NCI-H2029 (cell line): ENCODE measurements at regions not wholly inside any gene's neighbourhood (a gene's known extent, or its start where the extent isn't known, plus 50 kb on each side); places are given as distances from the start of the nearest gene placed in this dataset.
A peak's percentile ranks its signal among the peaks of the same experiment; 100 is the strongest.
"Not testable (repeated sequence)": the region's sequence is repeated elsewhere in the genome, so short reads cannot be mapped to it uniquely, and the experiment has no call there.

Experiments
- DNase-seq: peaks from one replicate; lab custom pipeline; 2025; lab: John Stamatoyannopoulos, UW

DNA sequence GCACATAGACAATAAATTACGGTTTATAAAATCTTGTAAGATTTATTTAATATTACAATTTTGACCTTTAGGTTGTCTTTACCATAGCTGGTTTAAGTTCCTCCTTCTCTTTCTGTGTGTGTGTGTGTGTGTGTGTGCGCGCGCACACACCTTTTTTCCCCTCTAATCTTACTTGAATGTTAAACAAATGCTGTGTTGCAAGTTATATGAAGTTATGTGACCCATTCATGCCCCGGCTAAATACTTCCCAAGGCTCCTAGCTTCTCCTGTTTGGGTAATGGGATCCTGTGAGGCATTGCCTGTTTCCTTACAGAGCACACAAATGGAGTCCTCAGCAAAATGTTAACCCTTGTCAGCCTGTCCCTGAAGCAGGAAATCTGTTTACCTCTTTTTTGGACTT lies 125.6 kb upstream of the ZNF608 start:
- DNase-seq, result no peak

DNA sequence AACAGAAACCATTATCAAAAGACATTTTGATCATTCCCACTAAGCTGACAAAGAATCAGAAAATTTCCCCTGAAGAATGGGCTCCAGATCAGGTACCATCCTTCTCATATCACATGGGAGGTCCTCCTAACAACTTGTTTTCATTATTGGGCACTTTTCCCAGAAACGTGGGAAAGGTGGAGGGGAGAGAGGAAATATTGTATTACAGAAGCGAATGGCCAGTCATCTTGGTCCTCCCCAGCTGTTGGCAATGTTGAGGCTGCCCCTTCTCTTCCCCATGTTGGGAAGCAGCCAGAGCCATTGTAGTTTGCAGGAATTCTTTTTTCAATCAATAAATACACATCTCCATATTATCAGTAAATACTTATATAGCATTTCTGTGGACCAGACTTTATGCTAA lies 126.2 kb upstream of the ZNF608 start:
- DNase-seq, result peak; percentile 78

DNA sequence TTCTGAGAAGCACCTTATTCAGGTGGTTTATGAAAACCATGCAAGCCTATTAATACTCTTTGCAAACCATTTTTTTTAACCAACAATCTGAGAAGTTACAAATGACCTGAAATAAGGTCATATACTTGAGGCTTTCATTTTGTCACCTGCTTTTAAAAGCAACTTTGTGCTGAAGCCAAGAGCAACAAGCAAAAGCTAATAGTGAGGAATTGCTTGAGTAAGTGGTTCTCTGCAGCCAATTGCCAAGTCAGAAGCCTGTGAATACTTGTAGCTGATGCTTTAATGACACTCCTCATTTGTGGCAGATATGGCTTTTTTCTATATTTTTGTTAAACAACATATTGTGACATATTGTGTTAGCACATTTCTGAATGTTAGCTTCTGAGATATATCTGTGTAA lies 126.7 kb upstream of the ZNF608 start:
- peak; percentile 6 for DNase-seq

DNA sequence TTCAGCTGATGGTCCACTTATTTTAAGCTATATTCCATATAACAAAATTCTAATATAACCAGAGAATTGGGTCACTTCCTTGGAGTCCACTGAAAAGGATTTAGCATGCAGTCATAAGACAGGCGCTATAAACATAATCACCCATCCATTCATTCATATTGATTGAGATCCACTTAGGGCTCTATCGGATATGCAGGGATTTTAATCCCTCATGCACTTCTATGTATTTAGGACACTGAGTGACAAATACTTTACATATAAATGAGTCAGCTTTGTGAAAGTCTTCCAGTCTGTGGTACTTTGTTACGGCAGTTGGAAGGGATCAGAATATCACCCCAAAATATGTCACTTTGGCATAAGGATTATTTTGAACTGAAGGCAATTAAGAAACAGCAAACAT lies 127.3 kb upstream of the ZNF608 start:
- no peak for DNase-seq

DNA sequence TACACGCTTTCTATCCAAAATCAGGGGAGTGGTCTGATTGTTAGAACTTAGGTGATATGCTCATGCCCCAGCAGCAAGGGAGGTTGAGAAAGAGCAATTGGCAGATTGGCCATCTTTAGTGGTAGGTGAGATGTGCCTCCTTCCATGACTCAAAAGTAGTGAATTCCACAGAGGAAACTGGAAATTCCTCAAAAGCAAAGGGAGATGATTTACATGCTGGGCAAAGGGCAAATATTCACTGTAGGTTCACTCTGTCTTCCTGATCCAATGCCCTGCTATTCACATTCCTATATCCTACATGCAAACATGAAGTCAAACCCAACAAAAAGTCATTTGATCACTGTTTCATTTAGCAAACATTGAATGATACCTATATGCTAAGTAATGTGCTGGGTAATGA lies 130.1 kb upstream of the ZNF608 start:
- DNase-seq, result no peak

DNA sequence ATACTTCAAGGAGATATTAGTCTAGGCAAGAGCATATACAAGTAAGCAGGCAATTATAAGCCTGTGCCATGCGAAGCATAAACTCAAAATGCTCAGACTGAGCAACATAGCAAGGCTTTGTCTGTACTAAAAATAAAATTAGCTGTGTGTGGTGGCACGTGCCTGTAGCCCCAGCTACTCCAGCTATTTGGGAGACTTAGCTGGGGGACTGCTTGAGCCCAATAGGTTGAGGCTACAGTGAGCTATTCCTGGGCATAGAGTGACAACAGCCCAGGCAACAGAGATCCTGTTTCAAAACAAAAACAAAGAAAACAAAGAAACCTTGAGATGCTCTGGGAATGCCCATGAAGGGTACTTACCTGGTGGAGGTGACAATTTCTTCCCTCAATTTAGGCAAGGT lies 130.5 kb upstream of the ZNF608 start:
- no peak for DNase-seq

DNA sequence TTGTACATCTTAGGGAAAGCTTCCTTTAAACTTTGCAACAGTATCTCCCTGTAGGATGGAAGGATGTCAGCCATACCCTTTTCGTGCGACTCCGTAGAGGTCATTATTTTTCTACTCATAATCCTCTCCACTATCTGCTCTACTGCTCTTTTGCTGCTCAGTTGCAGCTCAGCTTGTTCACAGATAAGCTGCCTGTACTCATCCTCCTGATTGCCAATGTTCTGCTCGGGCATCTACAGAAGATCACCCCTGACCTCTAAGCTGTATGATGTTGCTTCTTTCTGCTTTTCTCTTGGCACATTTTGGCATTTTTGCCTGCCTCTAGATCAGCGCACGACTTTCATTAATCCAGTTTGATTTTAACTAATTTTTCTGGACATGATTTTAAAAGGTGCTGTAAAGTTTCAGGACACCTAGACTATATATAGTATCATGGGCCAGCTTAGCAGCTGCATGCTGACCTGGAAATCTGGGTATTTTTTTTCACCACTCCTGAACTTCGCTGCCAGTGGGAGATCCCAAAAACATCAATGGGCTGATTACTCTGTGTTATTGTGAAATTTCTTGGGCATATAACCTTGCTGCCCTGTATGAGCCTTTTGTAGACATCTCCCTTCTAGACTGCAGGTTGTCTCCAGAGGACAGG lies 131.2 kb upstream of the ZNF608 start:
- DNase-seq, result no peak

DNA sequence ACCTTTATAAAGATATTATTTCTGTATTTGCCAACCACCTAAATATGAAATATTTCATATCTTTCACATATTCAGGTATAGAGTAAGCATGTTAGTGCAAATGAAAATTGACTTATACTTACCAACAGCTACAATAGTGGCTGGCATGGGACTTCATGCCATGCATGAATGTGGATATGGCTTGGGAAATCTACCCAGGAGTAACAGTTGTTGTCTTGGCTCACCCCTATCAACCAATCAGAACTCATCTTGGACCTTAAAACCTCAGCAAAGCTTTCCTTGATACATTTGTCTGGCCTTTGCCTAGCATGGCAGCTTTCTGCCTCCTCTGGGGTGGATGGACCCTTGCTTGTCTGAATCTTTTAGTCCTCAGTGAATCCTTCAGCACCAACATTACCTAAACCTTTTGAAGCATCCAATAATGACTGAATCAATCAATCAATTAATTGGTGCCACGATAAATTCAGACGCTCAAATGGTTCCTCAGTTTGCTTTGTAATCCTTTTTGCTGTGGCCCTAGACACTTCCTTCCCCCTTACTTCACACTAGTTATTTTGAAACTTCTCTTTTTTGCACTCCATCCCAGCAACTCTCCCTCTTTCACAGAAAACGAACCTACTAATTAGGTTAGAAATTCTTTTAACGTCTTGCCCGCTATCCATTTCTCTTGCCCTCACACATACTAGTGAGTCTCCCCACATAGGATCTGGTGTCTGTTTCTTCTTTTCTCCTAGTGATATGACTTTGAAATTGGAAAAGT lies 132.3 kb upstream of the ZNF608 start:
- no peak for DNase-seq

DNA sequence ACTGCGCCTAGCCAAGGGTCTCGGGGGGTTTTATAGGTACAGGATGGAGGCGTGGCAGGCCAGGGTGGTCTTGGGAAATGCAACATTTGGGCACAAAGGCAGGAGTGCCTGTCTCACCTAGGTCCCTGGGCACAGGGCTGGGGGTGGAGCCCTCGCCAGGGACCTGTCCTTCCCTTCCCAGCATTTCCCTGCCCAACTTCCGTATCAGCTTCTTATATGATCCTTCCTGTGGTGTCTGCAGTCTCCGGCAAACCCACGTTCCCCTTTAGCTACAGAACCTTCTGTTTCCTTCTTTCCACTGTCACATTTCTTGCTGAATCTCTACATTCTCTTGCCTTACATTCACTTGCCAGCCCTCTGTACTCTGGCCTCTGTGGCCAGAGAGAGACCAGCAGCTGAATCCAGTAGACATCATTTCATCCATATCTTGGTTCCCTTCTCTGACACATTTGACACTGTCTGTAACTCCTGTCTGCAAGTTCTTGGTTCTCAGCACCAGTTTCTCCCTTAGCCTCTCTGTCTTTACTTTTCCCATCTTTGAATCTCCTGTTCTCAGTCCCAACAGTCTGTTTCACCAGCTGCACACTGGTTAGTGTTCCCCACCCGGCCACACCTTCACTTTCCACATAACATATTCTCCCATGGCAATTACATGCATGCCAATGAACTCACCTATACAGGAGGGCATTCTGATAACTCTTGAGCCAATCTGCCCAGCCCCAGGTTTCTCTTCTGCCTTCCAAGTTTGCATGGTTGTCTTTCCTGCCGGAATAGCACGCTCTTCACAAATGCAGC lies 134.7 kb upstream of the ZNF608 start:
- no peak for DNase-seq

DNA sequence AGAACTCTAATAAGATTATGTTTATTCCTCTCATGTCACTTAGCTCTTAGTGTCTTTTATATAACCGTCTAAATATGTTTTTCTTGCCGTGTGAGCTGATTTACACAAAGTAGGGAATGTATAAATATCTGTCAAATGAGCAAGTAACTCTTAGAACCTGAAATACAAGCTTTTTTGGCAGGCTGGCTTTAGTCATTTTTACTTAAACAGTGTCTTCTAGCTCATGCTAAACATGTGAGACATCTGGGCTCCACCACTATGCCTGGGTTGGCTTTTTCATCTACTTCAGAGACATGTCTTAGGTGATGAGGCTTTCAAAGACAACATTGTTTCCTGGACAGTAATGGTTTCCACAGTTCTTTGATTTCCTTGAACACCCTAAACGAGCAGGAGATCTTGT lies 137.2 kb upstream of the ZNF608 start:
- DNase-seq, result no peak

DNA sequence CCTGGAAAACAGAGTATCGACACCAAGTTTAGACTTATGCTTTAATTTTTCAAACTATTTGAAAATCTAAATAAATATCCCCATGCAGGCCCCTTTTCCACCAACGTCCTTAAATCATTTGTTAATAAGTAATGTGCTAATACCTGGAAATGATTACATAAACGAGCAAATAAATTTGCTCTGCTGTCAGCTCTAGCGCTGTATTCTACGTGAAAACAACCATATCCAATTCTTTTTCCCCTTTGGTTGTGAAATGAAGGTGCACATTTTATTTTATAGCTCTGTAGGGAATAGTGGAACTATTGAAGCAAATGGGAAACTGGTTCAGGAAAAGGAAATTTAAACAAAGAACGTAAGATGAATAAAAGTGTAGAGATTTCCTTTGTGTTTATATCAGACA lies 137.7 kb upstream of the ZNF608 start:
- no peak for DNase-seq

DNA sequence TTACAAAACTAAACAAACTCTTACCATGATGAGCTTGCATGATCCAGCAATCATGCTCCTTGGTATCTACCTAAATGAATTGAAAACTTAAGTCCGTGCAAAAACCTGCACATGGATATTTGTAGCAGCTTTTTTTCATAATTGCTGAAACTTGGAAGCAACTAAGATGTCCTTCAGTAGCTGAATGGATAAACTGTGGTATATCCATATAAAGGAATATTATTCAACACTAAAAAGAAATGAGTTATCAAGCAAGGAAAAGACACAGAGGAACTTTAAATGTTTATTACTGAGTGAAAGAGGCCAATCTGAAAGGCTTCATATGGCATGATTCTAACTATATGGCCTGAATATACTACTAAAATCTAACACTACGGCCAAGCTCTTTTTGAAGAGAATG lies 139.1 kb upstream of the ZNF608 start:
- DNase-seq, result no peak

DNA sequence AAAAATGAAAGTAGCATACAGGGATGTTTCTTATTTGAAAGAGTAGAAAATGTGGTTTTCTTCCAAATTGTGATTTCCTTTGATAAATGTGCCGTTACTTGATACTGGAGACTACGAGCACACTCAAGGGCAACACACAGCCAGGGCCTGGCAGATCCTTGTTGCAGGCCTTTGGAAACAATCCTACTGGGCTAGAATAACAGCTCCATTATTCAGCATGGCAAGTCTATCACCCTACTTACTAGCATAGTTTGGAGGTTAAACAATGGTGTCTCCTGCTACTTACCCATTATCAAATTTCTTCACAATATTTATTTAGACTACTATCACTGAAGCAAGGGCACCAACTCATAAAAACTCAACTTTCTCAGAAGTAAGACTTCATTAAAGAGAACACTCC lies 140.8 kb upstream of the ZNF608 start:
- DNase-seq, result no peak

DNA sequence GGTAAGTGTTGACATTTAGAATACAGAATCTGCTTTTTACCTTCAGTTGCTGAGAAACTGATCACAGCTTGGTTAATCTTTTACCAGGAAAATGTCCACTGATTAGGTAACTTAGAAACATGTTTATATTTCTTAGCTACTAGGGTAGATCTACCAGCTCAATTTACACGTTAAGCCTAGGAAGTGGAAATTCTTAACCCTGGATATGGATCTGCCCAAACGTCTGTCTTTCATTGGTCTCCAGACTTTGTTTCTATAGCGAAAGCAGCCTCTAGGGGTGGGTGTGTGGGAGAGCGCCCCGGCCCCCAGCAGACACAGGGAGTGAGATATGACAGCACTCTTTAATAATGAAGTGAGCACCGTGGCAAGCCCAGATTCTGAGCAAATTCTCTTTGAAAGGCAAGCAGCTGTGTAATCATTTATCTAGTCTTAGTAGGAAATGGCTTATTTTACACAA lies 141.6 kb upstream of the ZNF608 start:
- no peak for DNase-seq

DNA sequence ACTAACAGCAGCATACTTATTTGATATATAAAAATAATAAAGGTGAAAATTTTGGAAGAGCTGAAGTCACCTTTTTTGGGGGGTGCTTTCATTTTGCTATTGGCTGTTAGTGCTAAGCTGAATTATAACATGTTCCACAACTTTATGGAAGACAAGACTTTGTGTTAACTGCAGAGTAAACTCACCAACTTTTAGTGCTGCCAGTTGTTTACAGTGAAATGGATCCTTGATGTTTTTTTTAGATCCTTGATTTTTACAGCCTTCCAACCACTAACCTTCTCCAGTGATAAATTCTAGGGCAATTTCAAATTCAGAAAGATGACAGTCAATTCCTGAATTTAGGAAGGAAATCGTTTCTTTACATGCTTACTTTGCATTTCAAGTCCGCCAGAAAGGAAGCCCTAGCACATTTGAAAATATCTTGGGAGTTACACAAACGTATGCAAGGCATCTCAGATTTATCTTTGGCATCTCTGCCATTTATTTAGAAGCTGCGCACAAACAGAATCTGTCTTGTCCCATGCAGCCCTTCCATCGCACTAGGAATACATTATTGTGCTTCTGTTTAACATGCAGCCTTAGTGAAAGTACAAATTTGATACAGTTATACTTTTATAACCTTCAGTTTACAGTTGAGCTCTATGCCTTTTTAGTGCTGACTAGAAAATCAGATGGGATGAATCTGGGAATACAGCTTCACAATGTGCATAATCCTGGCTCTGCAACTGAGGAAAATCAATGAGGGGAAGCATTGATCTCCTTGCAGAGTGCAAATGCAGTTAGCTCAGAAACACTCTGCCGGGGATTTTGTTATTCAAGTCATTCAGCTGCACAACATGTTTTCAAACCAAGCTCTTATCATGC lies 142.4 kb upstream of the ZNF608 start:
- no peak for DNase-seq

DNA sequence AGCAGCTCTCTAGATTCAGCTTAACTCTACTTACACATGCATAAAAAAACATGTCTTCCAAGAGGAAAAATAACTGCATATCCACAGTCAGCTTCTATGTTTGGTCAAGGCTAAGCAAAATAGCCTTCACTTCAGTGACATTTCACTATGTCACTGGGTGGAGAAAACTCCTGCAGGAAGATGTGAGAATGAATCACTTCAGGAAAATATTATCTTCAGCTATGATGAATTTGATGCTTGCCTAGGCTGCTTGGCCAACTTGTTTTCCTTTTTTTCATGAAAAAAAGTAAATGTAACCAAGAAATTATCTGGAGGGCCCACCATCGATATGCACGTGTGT lies 143.0 kb upstream of the ZNF608 start:
- no peak for DNase-seq

DNA sequence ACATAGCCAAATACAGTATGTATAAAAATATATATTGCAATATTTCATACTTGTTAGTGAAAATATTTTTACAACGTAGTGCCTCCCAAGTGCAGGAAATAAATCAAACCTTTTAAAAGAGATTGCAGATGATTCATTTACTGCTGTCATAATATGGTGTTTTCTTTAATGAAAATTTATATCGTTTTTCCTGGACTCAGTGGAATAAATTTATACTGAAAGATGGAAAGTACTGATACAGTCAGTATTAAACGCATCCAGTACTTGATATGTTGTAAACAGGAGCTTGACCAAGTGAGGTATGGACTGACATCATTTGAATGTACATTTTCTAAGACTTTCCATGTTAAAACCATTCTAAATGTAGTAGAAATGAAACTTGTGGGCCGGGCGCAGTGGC lies 143.4 kb upstream of the ZNF608 start:
- DNase-seq, result no peak

DNA sequence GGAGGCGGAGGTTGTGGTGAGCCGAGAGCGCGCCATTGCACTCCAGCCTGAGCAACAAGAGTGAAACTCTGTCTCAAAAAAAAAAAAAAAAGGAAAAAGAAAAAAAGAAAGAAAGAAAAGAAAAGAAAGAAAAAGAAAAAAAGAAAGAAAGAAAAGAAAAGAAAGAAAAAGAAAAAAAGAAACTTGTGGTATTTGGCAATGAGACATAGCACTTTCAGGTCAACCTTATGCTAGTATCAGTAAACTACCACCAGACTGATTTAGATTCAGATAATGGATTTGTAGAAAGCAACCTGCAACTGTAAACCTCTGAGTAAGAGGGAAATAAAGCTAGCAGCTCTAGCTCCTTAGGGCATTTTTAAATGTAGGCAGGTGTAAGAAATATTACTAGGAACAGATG lies 144.0 kb upstream of the ZNF608 start:
- DNase-seq, result not testable (repeated sequence)

DNA sequence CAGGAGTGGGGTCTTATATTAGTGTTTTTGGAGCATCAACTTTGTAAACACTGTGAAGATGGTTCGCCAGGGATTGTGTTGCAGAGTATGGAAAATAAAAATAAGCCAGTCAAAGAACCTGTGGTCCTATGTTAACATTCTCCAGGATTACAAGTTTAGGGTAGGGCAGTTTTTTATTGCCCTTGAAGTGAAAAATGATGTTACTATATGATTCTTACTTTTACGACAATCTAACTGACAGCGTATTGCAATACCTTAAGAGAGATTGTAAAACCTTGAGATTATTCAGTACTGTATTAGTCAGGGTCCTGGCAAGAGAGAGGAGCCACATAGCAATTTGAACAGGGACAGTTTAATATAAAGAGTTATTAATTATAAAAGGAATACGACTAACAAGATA lies 144.7 kb upstream of the ZNF608 start:
- no peak for DNase-seq

DNA sequence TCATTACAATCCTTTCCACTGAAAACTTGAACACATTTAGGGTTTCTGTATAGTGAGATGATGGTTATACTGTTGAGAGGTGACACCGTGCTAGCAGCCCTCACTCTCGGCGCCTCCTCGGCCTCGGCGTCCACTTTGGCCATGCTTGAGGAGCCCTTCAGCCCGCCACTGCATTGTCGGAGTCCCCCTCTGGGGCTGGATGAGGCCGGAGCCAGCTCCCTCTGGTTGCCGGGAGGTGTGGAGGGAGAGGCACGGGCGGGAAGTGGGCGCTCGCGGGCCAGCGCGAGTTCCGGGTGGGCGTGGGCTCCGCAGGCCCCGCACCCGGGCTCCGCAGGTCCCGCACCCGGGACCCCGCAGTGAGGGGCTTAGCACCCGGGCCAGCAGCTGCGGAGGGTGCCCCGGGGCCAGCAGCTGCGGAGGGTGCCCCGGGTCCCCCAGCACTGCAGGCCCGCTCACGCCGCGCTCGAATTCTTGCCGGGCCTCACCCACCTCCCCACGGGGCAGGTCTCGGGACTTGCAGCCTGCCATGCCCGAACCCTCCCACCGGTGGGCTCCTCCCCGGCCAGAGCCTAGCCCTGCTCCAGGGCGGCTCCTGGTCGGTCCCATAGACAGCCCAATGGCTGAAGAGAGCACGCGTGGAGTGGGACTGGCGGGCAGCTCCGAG lies 145.9 kb upstream of the ZNF608 start:
- DNase-seq, result no peak

DNA sequence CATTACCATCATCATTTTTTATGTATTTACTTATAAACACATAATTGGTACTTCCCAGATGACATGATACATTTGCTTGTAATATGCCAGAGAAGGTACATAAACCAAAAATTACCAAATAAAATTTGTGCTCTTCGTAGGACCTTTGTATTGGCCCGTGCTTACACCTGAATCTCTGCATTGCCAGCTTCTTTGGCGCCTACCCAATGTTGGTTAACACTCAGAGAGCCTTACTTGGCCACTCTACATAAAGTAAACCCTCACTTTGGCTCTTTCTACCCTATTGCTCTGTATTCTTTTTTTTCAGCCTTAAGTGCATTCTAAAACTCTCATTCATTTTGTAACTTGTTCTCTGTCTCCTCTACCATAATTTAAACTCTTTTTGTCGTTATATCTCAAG lies 148.1 kb upstream of the ZNF608 start:
- DNase-seq, result no peak

DNA sequence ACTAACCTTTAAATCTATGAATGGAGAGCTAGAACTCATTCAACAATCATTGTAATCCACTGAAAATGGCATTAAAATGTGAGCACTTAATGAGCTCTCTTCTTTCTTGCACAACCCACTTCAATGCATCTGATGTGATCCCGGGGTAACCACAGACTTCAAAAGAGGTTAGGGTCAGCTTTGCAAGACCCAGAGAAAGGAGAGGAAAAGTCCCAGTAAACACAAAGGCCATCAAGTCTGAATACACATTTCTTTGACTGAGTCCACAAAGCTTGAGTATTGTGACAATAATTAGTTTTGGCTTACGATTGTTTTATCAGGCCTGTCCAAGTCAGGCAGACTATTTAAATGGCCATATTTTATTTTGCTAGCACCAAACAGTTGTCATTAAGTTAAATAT lies 148.8 kb upstream of the ZNF608 start:
- DNase-seq, result no peak
